ENCODE measurements at regions not wholly inside any gene's neighbourhood (a gene's known extent, or its start where the extent isn't known, plus 50 kb on each side); places are given as distances from the start of the nearest gene placed in this dataset.
"Not testable (repeated sequence)": the region's sequence is repeated elsewhere in the genome, so short reads cannot be mapped to it uniquely, and the experiment has no call there.

DNA sequence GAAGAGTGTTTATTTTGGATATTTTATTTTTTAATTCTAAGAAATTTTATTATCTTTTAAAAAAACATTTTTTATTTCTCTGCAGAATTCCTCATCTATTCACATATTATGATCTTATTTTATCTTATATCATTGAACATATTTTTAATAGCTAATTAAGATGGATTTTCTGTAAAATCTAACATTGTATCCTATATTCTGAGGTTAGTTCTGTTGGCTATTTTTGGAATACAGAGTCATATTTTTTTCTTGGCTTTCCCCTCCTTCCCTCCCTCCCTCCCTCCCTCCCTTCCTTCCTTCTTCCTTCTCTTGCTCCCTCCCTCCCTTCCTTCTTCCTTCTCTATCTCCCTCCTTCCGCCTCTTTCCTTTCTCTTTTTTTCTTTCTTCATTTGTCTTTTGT is 2326.6 kb upstream of the RAG2 start:
- no peaks in the 10 kb centered on the region for H3K27me3 ChIP-seq (ENCODE audit: control insufficient read depth in 1 of 2, insufficient read depth in 2 of 2, low read length in 2 of 2)
- H3K9ac ChIP-seq (ENCODE audit: low read length in 2 of 2), result no peak overlapping the region
- no peaks in the 10 kb centered on the region for H3K36me3 ChIP-seq (ENCODE audit: control insufficient read depth in 2 of 2, insufficient read depth in 2 of 2, low read length in 2 of 2)
- H3K9me3 ChIP-seq (ENCODE audit: control insufficient read depth in 2 of 2, low read length in 2 of 2), result no peaks in the 10 kb centered on the region
- H3K27ac ChIP-seq (ENCODE audit: low read length), result no peak overlapping the region
- no peak overlapping the region for H3K4me3 ChIP-seq (ENCODE audit: low read length in 2 of 2)
- H3K4me1 ChIP-seq (ENCODE audit: control insufficient read depth, insufficient read depth, low read length), result no peaks in the 10 kb centered on the region

DNA sequence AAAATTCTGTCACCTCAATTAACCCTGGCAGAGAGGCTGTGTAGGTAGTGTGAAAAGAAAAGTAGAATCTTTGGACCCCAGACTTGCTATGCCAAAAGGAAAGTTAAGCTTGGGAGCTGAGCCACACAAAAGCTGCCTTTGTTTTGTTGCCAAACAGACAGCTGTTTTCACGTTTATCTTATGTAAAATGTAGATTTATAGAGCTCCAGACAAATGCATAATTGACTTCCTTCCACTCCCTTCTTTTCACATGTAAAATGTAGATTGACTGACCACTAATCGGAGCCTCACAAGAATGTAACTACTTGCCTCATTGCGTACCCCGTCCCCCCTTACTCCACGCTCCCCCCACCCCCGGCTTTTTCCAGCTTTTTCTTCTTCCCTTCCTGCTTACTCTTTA is 2302.2 kb upstream of the RAG2 start:
- no peaks in the 10 kb centered on the region for H3K4me1 ChIP-seq (ENCODE audit: control insufficient read depth, insufficient read depth, low read length)
- H3K27me3 ChIP-seq (ENCODE audit: control insufficient read depth in 1 of 2, insufficient read depth in 2 of 2, low read length in 2 of 2), result no peaks in the 10 kb centered on the region

DNA sequence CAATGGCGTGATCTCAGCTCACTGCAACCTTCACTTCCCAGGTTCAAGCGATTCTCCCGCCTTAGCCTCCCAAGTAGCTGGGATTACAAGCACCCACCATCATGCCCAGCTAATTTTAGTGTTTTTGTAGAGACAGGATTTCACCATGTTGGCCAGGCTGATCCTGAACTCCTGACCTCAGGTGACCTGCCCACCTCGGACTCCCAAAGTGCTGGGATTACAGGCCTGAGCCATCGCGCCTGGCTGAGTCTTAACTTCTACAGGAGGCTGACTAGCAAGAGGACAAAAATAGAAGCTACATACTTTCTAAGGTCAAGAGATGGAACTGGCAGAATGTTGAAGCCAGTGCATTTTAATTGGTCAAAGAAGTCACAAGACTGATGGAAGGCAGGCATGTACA is 2296.2 kb upstream of the RAG2 start:
- not testable (repeated sequence) for H3K9ac ChIP-seq (ENCODE audit: low read length in 2 of 2); H3K27me3 ChIP-seq (ENCODE audit: control insufficient read depth in 1 of 2, insufficient read depth in 2 of 2, low read length in 2 of 2); H3K27ac ChIP-seq (ENCODE audit: low read length); H3K4me3 ChIP-seq (ENCODE audit: low read length in 2 of 2); H3K9me3 ChIP-seq (ENCODE audit: control insufficient read depth in 2 of 2, low read length in 2 of 2); H3K36me3 ChIP-seq (ENCODE audit: control insufficient read depth in 2 of 2, insufficient read depth in 2 of 2, low read length in 2 of 2); H3K4me1 ChIP-seq (ENCODE audit: control insufficient read depth, insufficient read depth, low read length)

More for the DNA sequence above, 2302.2 kb upstream of the RAG2 start:
- no peaks in the 10 kb centered on the region for H3K36me3 ChIP-seq (ENCODE audit: control insufficient read depth in 2 of 2, insufficient read depth in 2 of 2, low read length in 2 of 2)
- H3K4me3 ChIP-seq (ENCODE audit: low read length in 2 of 2), result no peak overlapping the region
- no peak overlapping the region for H3K9ac ChIP-seq (ENCODE audit: low read length in 2 of 2)
- H3K9me3 ChIP-seq (ENCODE audit: control insufficient read depth in 2 of 2, low read length in 2 of 2), result no peaks in the 10 kb centered on the region
- H3K27ac ChIP-seq (ENCODE audit: low read length), result no peak overlapping the region

DNA sequence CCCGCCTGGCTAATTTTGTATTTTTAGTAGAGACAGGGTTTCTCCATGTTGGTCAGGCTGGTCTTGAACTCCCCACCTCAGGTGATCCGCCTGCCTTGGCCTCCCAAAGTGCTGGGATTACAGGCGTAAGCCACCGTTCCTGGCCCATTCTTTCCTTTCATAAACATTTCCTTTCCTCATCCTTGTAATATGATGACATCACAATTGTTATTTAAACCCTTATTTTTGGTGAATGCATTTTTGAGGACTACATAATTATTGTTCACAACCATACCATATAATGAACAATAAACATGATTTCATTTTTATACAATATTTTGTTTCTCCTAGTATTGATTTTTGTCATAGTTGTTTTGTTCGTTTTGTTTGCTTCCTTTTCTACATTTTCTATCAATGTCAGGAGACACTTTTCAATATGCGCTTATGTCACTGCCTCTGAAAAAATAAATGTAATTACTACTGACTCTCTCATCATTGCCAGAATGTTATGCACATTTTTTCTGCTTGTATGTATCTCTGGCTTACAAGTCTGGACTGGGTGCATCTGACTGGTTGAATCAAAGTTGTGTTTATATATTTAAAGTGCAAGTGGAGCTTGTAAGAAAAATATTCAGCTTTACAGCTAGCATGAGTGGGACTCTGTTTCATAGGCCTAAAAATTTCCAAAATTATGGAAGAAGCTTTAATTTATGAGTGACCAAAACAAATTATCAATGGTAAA is 2286.3 kb upstream of the RAG2 start:
- Histone ChIP-seq H3K4me3 (ENCODE audit: low read length in 2 of 2) (no peak overlapping the region), H3K27ac (ENCODE audit: low read length) (no peak overlapping the region), H3K27me3 (ENCODE audit: control insufficient read depth in 1 of 2, insufficient read depth in 2 of 2, low read length in 2 of 2) (no peaks in the 10 kb centered on the region), H3K36me3 (ENCODE audit: control insufficient read depth in 2 of 2, insufficient read depth in 2 of 2, low read length in 2 of 2) (no peaks in the 10 kb centered on the region), H3K9me3 (ENCODE audit: control insufficient read depth in 2 of 2, low read length in 2 of 2) (no peaks in the 10 kb centered on the region), H3K4me1 (ENCODE audit: control insufficient read depth, insufficient read depth, low read length) (no peaks in the 10 kb centered on the region), H3K9ac (ENCODE audit: low read length in 2 of 2) (no peak overlapping the region)

DNA sequence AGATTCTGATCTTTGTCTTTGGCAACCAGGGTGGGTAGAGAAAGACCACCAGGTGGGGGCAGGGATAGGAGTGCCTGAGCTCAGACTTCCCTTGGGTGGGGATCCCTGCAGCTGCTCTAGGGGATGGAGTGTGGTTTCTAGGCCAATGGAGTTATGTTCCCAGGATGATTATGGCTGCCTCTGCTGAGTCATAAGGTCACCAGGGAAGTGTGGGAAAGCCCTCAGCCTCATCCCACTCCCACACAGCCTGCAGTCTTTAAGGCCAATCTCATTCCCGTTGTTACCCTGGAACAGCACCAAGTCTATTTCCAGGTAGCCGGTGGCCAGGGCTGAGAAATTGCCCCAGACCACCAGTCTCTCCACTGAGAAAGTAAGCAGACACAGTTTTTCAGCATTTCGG is 2269.3 kb upstream of the RAG2 start:
- H3K9ac ChIP-seq (ENCODE audit: low read length in 2 of 2), result no peak overlapping the region
- no peak overlapping the region for H3K27ac ChIP-seq (ENCODE audit: low read length)
- no peak overlapping the region for H3K4me3 ChIP-seq (ENCODE audit: low read length in 2 of 2)
- H3K27me3 ChIP-seq (ENCODE audit: control insufficient read depth in 1 of 2, insufficient read depth in 2 of 2, low read length in 2 of 2), result no peaks in the 10 kb centered on the region
- no peaks in the 10 kb centered on the region for H3K9me3 ChIP-seq (ENCODE audit: control insufficient read depth in 2 of 2, low read length in 2 of 2)
- no peaks in the 10 kb centered on the region for H3K36me3 ChIP-seq (ENCODE audit: control insufficient read depth in 2 of 2, insufficient read depth in 2 of 2, low read length in 2 of 2)
- no peaks in the 10 kb centered on the region for H3K4me1 ChIP-seq (ENCODE audit: control insufficient read depth, insufficient read depth, low read length)

DNA sequence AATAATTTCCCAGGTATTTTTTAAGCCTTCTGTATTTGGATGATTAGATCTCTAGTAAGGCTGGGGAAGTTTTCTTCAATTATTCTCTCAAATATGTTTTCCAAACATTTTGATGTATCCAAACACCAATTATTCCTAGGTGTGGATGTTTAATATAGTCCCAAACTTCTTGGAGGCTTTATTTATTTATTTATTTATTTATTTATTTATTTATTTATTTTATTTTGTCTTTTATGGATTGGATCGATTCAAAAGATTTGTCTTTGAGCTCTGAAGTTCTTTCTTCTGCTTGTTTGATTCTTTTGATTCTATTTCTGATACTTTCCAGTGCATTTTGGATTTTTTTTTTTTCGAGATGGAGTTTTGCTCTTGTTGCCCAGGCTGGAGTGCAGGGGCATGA is 2267.9 kb upstream of the RAG2 start:
- Histone ChIP-seq H3K36me3 (ENCODE audit: control insufficient read depth in 2 of 2, insufficient read depth in 2 of 2, low read length in 2 of 2) (no peaks in the 10 kb centered on the region), H3K4me3 (ENCODE audit: low read length in 2 of 2) (no peak overlapping the region), H3K27ac (ENCODE audit: low read length) (no peak overlapping the region), H3K9me3 (ENCODE audit: control insufficient read depth in 2 of 2, low read length in 2 of 2) (no peaks in the 10 kb centered on the region), H3K9ac (ENCODE audit: low read length in 2 of 2) (no peak overlapping the region), H3K4me1 (ENCODE audit: control insufficient read depth, insufficient read depth, low read length) (no peaks in the 10 kb centered on the region), H3K27me3 (ENCODE audit: control insufficient read depth in 1 of 2, insufficient read depth in 2 of 2, low read length in 2 of 2) (no peaks in the 10 kb centered on the region)

DNA sequence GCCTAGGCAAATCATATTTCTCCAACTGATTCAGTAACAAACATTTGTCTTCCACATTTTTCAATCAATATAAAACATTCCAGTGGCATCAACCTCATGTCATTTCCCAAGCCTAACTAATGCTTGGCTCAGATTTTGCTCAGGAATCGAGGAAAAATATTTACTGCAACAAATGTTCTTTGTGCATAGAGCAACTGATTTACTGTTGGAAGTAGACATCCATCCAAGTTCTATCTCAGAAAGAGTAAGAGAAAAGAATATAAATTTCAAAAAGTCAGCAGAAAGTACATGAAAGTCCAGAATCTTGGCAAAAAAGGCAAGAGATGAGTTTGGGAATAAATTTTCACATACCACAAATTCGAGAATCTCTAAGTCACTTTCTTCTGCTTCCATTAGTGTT is 2245.0 kb upstream of the RAG2 start:
- H3K36me3 ChIP-seq (ENCODE audit: control insufficient read depth in 2 of 2, insufficient read depth in 2 of 2, low read length in 2 of 2), result no peaks in the 10 kb centered on the region
- H3K27ac ChIP-seq (ENCODE audit: low read length), result no peak overlapping the region
- H3K27me3 ChIP-seq (ENCODE audit: control insufficient read depth in 1 of 2, insufficient read depth in 2 of 2, low read length in 2 of 2), result no peaks in the 10 kb centered on the region
- no peaks in the 10 kb centered on the region for H3K9me3 ChIP-seq (ENCODE audit: control insufficient read depth in 2 of 2, low read length in 2 of 2)
- no peaks in the 10 kb centered on the region for H3K4me1 ChIP-seq (ENCODE audit: control insufficient read depth, insufficient read depth, low read length)
- no peak overlapping the region for H3K9ac ChIP-seq (ENCODE audit: low read length in 2 of 2)
- H3K4me3 ChIP-seq (ENCODE audit: low read length in 2 of 2), result no peak overlapping the region

DNA sequence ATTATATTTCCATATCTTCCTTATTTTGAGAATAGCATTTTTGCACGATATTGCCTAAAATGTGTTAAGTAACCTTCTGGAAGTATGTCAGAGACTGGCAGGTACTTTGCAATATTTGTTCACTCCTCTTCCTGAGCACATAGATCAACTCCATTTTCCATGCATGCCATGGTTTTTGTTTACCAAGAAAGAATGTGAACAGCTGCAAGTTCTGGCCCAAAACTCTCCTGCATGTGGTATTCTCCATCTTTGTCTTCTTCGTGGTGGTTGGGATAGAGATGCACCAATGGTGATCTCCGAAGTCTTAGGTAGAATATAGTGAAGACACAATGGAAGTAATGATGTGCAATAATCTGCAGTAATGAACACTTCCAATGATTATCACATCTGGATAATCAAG is 2241.0 kb upstream of the RAG2 start:
- Histone ChIP-seq H3K9ac (ENCODE audit: low read length in 2 of 2) (no peak overlapping the region), H3K36me3 (ENCODE audit: control insufficient read depth in 2 of 2, insufficient read depth in 2 of 2, low read length in 2 of 2) (no peaks in the 10 kb centered on the region), H3K27me3 (ENCODE audit: control insufficient read depth in 1 of 2, insufficient read depth in 2 of 2, low read length in 2 of 2) (no peaks in the 10 kb centered on the region), H3K4me3 (ENCODE audit: low read length in 2 of 2) (no peak overlapping the region), H3K9me3 (ENCODE audit: control insufficient read depth in 2 of 2, low read length in 2 of 2) (no peaks in the 10 kb centered on the region), H3K27ac (ENCODE audit: low read length) (no peak overlapping the region), H3K4me1 (ENCODE audit: control insufficient read depth, insufficient read depth, low read length) (no peaks in the 10 kb centered on the region)

DNA sequence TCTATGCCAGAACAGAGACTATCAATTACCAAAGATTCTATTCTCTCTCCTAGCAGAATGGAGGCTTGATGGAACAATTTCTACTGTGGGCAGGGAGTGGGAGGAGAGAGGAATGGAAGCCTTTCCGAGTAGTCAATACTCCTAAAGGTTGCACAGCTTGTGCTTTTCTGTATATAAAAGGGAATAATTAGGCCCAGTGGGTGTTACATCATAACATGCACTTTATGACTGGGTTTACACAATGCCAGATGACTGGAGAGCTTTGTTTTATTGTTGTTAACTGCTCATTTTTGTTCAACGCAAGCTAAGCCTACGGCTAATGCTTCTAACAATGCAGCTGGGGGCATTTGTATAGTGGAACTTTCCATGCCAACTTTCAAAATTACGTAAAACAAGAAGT is 2237.9 kb upstream of the RAG2 start:
- H3K9ac ChIP-seq (ENCODE audit: low read length in 2 of 2), result no peak overlapping the region
- no peaks in the 10 kb centered on the region for H3K36me3 ChIP-seq (ENCODE audit: control insufficient read depth in 2 of 2, insufficient read depth in 2 of 2, low read length in 2 of 2)
- H3K27ac ChIP-seq (ENCODE audit: low read length), result no peak overlapping the region
- H3K9me3 ChIP-seq (ENCODE audit: control insufficient read depth in 2 of 2, low read length in 2 of 2), result no peaks in the 10 kb centered on the region
- no peaks in the 10 kb centered on the region for H3K27me3 ChIP-seq (ENCODE audit: control insufficient read depth in 1 of 2, insufficient read depth in 2 of 2, low read length in 2 of 2)
- no peaks in the 10 kb centered on the region for H3K4me1 ChIP-seq (ENCODE audit: control insufficient read depth, insufficient read depth, low read length)
- no peak overlapping the region for H3K4me3 ChIP-seq (ENCODE audit: low read length in 2 of 2)

DNA sequence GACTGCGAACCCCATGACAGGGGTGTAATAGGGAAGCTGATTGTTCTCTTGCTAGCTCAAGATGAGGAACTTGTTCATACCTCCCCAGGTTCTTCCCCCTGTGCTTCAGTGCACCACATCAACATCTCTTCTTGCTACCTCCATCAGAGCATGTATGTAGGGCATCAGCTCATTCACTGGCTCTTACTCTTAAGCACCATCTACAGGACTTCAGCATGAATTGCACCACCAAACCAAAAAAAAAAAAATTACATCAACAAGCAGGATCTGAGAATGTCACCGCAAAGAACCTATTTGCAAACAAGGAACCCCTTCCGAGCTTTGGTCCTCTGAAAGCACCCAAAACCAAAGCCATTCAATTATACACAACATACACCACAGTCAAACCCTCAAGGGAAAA is 2226.5 kb upstream of the RAG2 start:
- H3K36me3 ChIP-seq (ENCODE audit: control insufficient read depth in 2 of 2, insufficient read depth in 2 of 2, low read length in 2 of 2), result no peaks in the 10 kb centered on the region
- H3K9me3 ChIP-seq (ENCODE audit: control insufficient read depth in 2 of 2, low read length in 2 of 2), result peaks cover 0 to 6% of the 10 kb centered on the region in 2 donors
- no peak overlapping the region for H3K4me3 ChIP-seq (ENCODE audit: low read length in 2 of 2)
- H3K4me1 ChIP-seq (ENCODE audit: control insufficient read depth, insufficient read depth, low read length), result no peaks in the 10 kb centered on the region
- no peaks in the 10 kb centered on the region for H3K27me3 ChIP-seq (ENCODE audit: control insufficient read depth in 1 of 2, insufficient read depth in 2 of 2, low read length in 2 of 2)
- H3K27ac ChIP-seq (ENCODE audit: low read length), result no peak overlapping the region
- no peak overlapping the region for H3K9ac ChIP-seq (ENCODE audit: low read length in 2 of 2)

DNA sequence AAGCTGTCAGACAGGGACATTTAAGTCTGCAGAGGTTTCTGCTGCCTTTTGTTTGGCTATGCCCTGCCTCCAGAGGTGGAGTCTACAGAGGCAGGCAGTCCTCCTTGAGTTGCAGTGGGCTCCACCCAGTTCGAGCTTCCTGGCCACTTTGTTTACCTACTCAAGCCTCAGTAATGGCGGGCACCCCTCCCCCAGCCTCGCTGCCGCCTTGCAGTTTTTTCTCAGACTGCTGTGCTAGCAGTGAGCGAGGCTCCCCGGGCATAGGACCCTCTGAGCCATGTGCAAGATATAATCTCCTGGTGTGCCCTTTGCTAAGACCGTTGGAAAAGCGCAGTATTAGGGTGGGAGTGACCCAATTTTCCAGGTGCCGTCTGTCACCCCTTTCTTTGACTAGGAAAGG is 2223.8 kb upstream of the RAG2 start:
- not testable (repeated sequence) for H3K27ac ChIP-seq (ENCODE audit: low read length); H3K4me3 ChIP-seq (ENCODE audit: low read length in 2 of 2); H3K9ac ChIP-seq (ENCODE audit: low read length in 2 of 2); H3K9me3 ChIP-seq (ENCODE audit: control insufficient read depth in 2 of 2, low read length in 2 of 2); H3K36me3 ChIP-seq (ENCODE audit: control insufficient read depth in 2 of 2, insufficient read depth in 2 of 2, low read length in 2 of 2); H3K4me1 ChIP-seq (ENCODE audit: control insufficient read depth, insufficient read depth, low read length); H3K27me3 ChIP-seq (ENCODE audit: control insufficient read depth in 1 of 2, insufficient read depth in 2 of 2, low read length in 2 of 2)
